Activated T-cell treated with anti-CD3 and anti-CD28 coated beads, Interleukin-2, amount 50 U/mL, for 72 hours (primary cell): ENCODE measurements at regions not wholly inside any gene's neighbourhood (a gene's known extent, or its start where the extent isn't known, plus 50 kb on each side); places are given as distances from the start of the nearest gene placed in this dataset.

Experiments
- ATAC-seq, 2 donors: fragments of 150-1000 bp; cut with Tn5 transposase; replicated peaks in 1 of 2; 2 replicates each; pipeline ENCODE4 v1.10.0; 2021; ENCODE audit warnings: moderate library complexity in 2 of 2, mild to moderate bottlenecking in 1 of 2
- DNase-seq, 2 donors: peaks; one replicate each; pipeline ENCODE4 v3.0.0; 2021 to 2022; ENCODE audit warnings: mixed read lengths in 1 of 2
- H3K27ac Mint-ChIP-seq: one replicate; pipeline ENCODE4 v1.8.0; 2022; ENCODE audit warnings: mild to moderate bottlenecking, moderate library complexity, mixed read lengths
- H3K27me3 Mint-ChIP-seq: one replicate; pipeline ENCODE4 v1.8.0; 2022; ENCODE audit warnings: low read depth, mixed read lengths
- H3K36me3 Mint-ChIP-seq, 2 donors: one replicate each; pipeline ENCODE4 v1.8.0; 2022; ENCODE audit warnings: mixed read lengths in 2 of 2, mild to moderate bottlenecking in 1 of 2; ENCODE audit not compliant: insufficient read depth in 2 of 2
- H3K4me1 Mint-ChIP-seq: one replicate; pipeline ENCODE4 v1.8.0; 2022; ENCODE audit warnings: low read depth, mixed read lengths
- H3K4me3 Mint-ChIP-seq, 2 donors: one replicate each; pipeline ENCODE4 v1.8.0; 2022; ENCODE audit warnings: mild to moderate bottlenecking in 2 of 2, mixed read lengths in 2 of 2, moderate library complexity in 2 of 2
- H3K9me3 Mint-ChIP-seq, 2 donors: one replicate each; pipeline ENCODE4 v1.8.0; 2022; ENCODE audit warnings: mixed read lengths in 2 of 2

DNA sequence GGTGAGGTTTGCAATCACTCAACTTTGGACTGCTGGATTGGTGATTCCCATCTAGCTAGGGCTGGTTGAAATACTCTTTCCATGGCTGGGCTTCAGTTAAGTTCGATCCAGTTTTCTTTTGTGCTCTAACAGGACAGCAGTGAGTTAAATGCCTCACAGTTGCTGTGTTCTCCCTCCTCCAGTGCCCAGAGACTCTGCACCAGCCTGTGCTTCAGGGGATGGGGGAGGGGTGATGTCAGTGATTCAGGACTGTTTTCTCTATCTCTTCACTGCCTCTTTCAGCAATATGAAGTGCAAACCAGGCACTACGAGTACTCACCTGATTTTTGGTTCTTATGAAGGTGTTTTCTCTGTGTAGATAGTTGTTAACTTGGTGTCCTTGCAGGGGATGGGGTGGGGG is 88.2 kb upstream of the FAM83B start:
- no peak overlapping the region for H3K4me3 Mint-ChIP-seq
- no peaks in the 10 kb centered on the region for H3K4me1 Mint-ChIP-seq
- no peak overlapping the region for H3K27ac Mint-ChIP-seq
- H3K27me3 Mint-ChIP-seq, result no peaks in the 10 kb centered on the region
- ATAC-seq (no peak), DNase-seq (no peak)
- peaks cover 0 to 2% of the 10 kb centered on the region in 2 donors for H3K9me3 Mint-ChIP-seq
- no peaks in the 10 kb centered on the region for H3K36me3 Mint-ChIP-seq

DNA sequence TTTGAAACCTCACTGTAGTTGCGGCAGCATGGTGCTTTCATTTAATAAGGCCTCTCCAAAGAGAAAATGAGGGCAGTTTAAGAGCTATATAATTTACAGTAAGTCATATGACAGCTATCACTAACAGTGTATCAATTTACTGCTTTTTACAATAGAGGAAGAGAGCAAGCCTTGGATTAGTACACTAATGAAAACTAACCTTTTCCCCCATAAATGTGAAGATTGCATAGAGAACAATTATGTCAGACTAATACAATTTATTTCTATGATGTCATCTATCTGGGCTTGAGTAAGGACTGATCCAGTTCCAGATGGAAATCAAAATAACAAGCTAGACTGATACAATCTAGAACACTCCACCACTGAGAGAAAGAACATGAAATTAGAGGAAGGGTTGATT is 78.1 kb upstream of the FAM83B start:
- Mint-ChIP-seq H3K4me1 (no peaks in the 10 kb centered on the region), H3K36me3 (no peaks in the 10 kb centered on the region)
- no peak for ATAC-seq

DNA sequence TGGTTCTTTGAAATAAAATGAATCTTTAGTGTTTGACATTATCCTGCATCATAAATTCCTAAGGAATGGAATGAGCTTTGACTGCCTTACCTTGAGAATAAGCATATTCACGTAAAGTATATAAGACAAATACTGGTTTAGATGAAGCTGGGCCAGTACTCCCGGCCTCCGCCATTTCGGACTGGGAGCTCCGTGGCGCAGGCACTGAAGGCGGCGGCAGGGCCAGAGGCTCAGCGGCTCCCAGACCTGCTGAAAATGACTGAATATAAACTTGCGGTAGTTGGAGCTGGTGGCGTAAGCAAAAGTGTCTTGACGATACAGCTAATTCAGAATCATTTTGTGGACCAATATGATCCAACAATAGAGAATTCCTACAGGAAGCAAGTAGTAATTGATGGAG is 76.2 kb upstream of the FAM83B start:
- DNase-seq, result no peak
- no peak for ATAC-seq
- Mint-ChIP-seq H3K27ac (no peak overlapping the region), H3K9me3 (peaks cover 0 to 2% of the 10 kb centered on the region in 2 donors), H3K4me1 (no peaks in the 10 kb centered on the region), H3K36me3 (no peaks in the 10 kb centered on the region), H3K4me3 (no peak overlapping the region), H3K27me3 (no peaks in the 10 kb centered on the region)

More for the DNA sequence above, 78.1 kb upstream of the FAM83B start:
- H3K9me3 Mint-ChIP-seq, result peaks cover 2 to 3% of the 10 kb centered on the region in 2 donors
- DNase-seq, result no peak
- no peak overlapping the region for H3K4me3 Mint-ChIP-seq
- no peak overlapping the region for H3K27ac Mint-ChIP-seq
- no peaks in the 10 kb centered on the region for H3K27me3 Mint-ChIP-seq

DNA sequence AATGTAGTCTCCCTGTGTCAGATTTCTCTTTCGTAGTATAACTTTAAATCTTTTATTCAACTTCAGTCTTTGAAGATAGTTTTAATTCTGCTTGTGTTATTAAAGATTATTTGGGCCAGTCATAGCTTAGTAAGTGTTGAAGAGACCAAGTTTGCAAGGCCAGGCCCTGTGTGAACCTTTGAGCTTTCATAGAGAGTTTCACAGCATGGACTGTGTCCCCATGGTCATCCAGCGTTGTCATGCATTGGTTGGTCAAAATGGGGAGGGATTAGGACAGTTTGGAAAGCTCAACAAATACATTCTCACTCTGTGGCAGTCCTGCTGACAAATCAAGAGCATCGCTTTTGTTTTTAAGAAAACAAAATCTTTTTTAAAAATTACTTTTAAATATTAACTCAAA is 74.6 kb upstream of the FAM83B start:
- ATAC-seq (no peak), DNase-seq (no peak)
- Mint-ChIP-seq H3K36me3 (no peaks in the 10 kb centered on the region), H3K27ac (no peak overlapping the region), H3K27me3 (no peaks in the 10 kb centered on the region), H3K9me3 (no peaks in the 10 kb centered on the region), H3K4me3 (no peak overlapping the region), H3K4me1 (no peaks in the 10 kb centered on the region)

DNA sequence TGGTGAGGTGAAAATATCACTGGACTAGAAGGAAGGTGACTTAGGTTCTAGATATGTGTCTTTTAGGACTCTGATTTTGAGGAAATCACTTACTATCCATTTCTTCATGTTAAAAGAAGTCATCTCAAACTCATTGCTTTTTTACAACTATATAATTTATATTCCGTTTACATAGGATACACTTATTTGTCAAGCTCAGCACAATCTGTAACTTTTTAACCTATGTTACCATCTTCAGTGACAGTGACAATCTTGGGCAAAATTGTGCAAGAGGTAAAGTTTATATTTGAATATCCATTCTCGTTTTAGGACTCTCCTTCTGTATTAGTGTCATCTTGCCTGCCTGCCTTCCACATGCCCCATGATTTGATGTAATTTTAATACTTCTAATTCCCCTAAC is 74.0 kb upstream of the FAM83B start:
- ATAC-seq (no peak), DNase-seq (no peak)
- no peak overlapping the region for H3K4me3 Mint-ChIP-seq
- no peaks in the 10 kb centered on the region for H3K27me3 Mint-ChIP-seq
- H3K4me1 Mint-ChIP-seq, result no peaks in the 10 kb centered on the region
- peaks cover 0 to 2% of the 10 kb centered on the region in 2 donors for H3K36me3 Mint-ChIP-seq
- H3K27ac Mint-ChIP-seq, result no peak overlapping the region
- peaks cover 2 to 4% of the 10 kb centered on the region in 2 donors for H3K9me3 Mint-ChIP-seq

DNA sequence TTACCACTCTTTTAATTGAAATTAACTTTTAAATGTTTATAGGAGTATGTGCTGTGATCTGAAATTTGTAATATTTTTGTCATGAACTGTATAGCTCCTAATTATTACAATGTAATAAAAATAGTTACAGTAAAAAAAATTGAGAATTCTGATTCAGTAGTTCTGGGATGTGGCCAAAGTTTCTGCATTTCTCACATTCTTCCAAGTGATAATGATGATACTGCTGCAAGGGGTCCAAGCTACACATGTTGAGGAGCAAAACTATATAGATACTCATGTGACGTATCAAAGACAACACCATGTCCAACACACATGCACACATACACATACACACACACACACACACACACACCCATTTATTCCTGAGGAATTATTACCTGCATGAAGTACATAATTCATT is 71.0 kb upstream of the FAM83B start:
- Mint-ChIP-seq H3K9me3 (peaks cover 2 to 5% of the 10 kb centered on the region in 2 donors), H3K36me3 (peaks cover 1 to 2% of the 10 kb centered on the region in 2 donors), H3K27me3 (no peaks in the 10 kb centered on the region), H3K27ac (no peak overlapping the region), H3K4me1 (no peaks in the 10 kb centered on the region), H3K4me3 (no peak overlapping the region)
- ATAC-seq, result no peak
- DNase-seq, result no peak

DNA sequence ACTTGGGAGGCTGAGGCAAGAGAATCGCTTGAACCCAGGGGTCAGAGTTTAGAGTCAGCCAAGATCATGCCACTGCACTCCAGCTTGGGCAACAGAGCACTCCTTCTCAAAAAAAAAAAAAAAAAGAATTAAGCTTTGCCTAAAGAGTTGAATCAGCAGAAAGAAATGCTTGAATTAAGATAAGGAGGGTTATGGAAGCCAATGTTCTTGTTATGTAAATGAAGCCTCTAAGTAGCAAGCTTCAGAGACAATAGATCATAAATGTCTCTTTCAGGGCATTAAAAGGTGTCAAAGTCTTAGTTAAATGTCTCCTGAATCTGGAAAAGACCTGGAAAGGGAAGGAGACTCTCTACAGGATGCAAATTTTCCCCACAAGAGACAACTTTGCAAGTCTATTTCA is 69.7 kb upstream of the FAM83B start:
- ATAC-seq, result no peak
- peaks cover 1 to 2% of the 10 kb centered on the region in 2 donors for H3K36me3 Mint-ChIP-seq
- no peak overlapping the region for H3K4me3 Mint-ChIP-seq
- no peak for DNase-seq
- H3K27ac Mint-ChIP-seq, result no peak overlapping the region
- H3K27me3 Mint-ChIP-seq, result no peaks in the 10 kb centered on the region
- H3K9me3 Mint-ChIP-seq, result peaks cover 6 to 9% of the 10 kb centered on the region in 2 donors
- H3K4me1 Mint-ChIP-seq, result no peaks in the 10 kb centered on the region

DNA sequence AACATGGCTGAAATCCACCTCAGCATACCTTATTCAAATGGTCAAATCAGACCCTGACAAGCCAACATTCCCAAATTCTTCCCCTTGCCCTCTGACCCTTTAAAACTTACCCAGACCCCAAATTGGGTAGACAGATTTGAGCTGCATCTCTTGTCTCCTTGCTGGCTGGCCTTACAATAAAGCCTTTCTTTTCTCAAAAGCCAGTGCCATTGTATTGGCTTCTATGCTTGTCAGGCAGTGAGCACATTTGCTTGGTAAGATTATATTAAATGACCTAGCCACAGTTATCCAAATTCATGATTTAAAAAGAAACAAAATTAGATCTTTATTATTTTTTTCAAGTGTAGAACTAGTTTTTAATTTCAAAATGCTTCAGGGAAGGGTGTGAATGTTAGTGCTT is 67.8 kb upstream of the FAM83B start:
- ATAC-seq (no peak), DNase-seq (no peak)
- Mint-ChIP-seq H3K9me3 (peaks cover 6 to 10% of the 10 kb centered on the region in 2 donors), H3K27me3 (no peaks in the 10 kb centered on the region), H3K27ac (no peak overlapping the region), H3K4me3 (no peak overlapping the region), H3K36me3 (peaks cover 1 to 2% of the 10 kb centered on the region in 2 donors), H3K4me1 (no peaks in the 10 kb centered on the region)

DNA sequence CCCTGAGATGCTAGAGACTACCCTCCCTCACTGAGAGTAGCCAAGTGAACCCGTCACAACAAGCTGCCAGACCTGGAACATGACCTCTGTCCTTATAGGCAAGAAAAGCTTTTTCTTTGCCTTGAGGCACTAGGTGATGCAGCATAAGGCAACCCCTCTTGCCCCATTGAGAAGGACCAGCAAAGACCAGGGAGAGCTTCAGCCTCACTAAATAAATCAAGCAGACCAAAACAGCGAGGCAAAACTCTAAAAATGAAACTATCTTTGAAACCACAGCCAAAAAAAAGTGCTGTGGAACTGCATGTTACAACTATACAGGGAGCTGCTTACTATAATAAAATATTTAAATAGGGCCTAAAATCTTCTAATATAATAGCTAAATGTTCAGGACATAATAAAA is 62.6 kb upstream of the FAM83B start:
- peaks cover 8 to 9% of the 10 kb centered on the region in 2 donors for H3K9me3 Mint-ChIP-seq

DNA sequence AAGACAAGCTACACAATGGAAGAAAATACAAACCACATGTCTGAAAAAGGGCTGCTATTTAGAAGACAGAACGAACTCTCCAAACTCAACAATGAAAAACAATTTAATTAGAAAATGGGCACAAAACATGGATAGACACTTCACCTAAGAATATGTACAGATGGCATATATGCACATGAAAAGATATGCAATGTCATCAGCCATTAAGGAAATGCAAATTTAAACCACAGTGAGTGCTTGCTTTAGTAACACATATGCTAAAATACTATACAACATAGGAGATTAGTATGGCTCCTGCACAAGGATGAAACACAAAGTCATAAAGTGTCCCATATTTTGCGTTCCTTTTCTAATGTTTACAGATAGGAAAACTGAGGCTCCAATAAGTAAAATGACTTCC is 60.4 kb upstream of the FAM83B start:
- Mint-ChIP-seq H3K4me1 (no peaks in the 10 kb centered on the region), H3K36me3 (no peaks in the 10 kb centered on the region), H3K27ac (no peak overlapping the region), H3K27me3 (no peaks in the 10 kb centered on the region), H3K4me3 (no peak overlapping the region), H3K9me3 (peaks cover 9 to 10% of the 10 kb centered on the region in 2 donors)
- no peak for DNase-seq
- ATAC-seq, result no peak

More for the DNA sequence above, 62.6 kb upstream of the FAM83B start:
- ATAC-seq, result no peak
- Mint-ChIP-seq H3K4me1 (no peaks in the 10 kb centered on the region), H3K27ac (no peak overlapping the region), H3K4me3 (no peak overlapping the region), H3K36me3 (no peaks in the 10 kb centered on the region), H3K27me3 (no peaks in the 10 kb centered on the region)
- DNase-seq, result no peak

DNA sequence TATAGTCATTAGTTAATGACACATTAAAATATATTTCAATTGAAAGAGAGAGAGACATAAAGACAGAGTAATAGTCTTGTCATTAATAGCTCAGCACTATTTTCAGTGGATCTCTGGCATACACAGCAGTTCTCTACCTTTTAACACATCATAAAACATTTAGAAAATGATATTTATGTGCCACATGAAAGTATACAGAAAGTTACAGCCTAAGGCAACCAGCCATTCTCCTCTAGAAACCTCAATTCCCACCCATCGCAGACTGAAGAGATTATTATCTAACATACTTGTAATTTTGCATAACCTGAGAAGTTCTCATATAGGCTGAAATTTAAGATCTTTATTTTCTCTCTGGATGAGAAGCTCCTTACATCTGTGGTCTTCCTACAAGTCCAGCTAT is 58.7 kb upstream of the FAM83B start:
- no peak for ATAC-seq
- Mint-ChIP-seq H3K9me3 (peaks cover 5 to 9% of the 10 kb centered on the region in 2 donors), H3K4me1 (no peaks in the 10 kb centered on the region), H3K4me3 (no peak overlapping the region), H3K27ac (no peak overlapping the region), H3K36me3 (no peaks in the 10 kb centered on the region), H3K27me3 (no peaks in the 10 kb centered on the region)
- no peak for DNase-seq
